MM.1S (cell line): ENCODE measurements at regions not wholly inside any gene's neighbourhood (a gene's known extent, or its start where the extent isn't known, plus 50 kb on each side); places are given as distances from the start of the nearest gene placed in this dataset.

Experiments used
- DNase-seq: peaks from one replicate; pipeline ENCODE4 v3.0.0-alpha.2; 2015
- H2AFZ ChIP-seq: fragments of 300-600 bp; sonication (generic); 2 replicates; pipeline ENCODE4 v1.6.0; 2016; ENCODE audit warnings: antibody characterized with exemption, low read length
- H3F3A ChIP-seq: fragments of 300-600 bp; sonication (generic); 2 replicates; pipeline ENCODE4 v1.6.1; 2016; ENCODE audit warnings: mild to moderate bottlenecking, antibody characterized with exemption, low read length, moderate library complexity, mixed read lengths; ENCODE audit not compliant: insufficient read depth
- H3K27ac ChIP-seq: fragments of 300-600 bp; sonication (generic); 2 replicates; pipeline ENCODE4 v1.5.1; 2016; ENCODE audit warnings: mild to moderate bottlenecking, low read length
- H3K27me3 ChIP-seq: fragments of 300-600 bp; sonication (generic); replicated peaks from 2 replicates; pipeline ENCODE4 v1.6.0; 2016; ENCODE audit warnings: low read length; ENCODE audit not compliant: insufficient read depth
- H3K36me3 ChIP-seq: fragments of 300-600 bp; sonication (generic); replicated peaks from 2 replicates; pipeline ENCODE4 v1.6.1; 2016; ENCODE audit warnings: mild to moderate bottlenecking, low read length, mixed read lengths; ENCODE audit not compliant: insufficient read depth
- H3K4me1 ChIP-seq: fragments of 300-600 bp; sonication (generic); 2 replicates; pipeline ENCODE4 v1.6.1; 2016; ENCODE audit warnings: low read length, mixed read lengths
- H3K4me2 ChIP-seq: fragments of 300-600 bp; sonication (generic); 2 replicates; pipeline ENCODE4 v1.6.0; 2016; ENCODE audit warnings: low read depth, low read length
- H3K4me3 ChIP-seq: fragments of 300-600 bp; sonication (generic); 2 replicates; pipeline ENCODE4 v1.5.1; 2016; ENCODE audit warnings: low read length, mixed read lengths
- H3K79me2 ChIP-seq: fragments of 300-600 bp; sonication (generic); 2 replicates; pipeline ENCODE4 v1.6.1; 2016; ENCODE audit warnings: mixed run types, low read length, mixed read lengths
- H3K9ac ChIP-seq: fragments of 300-600 bp; sonication (generic); 2 replicates; pipeline ENCODE4 v1.6.1; 2016; ENCODE audit warnings: low read length, mixed read lengths
- H3K9me2 ChIP-seq: fragments of 300-600 bp; sonication (generic); replicated peaks from 2 replicates; pipeline ENCODE4 v1.6.1; 2016; ENCODE audit warnings: mild to moderate bottlenecking, low read length, mixed read lengths; ENCODE audit not compliant: insufficient read depth
- H3K9me3 ChIP-seq: fragments of 300-600 bp; sonication (generic); replicated peaks from 2 replicates; pipeline ENCODE4 v1.6.1; 2016; ENCODE audit warnings: mild to moderate bottlenecking, low read length, mixed read lengths; ENCODE audit not compliant: insufficient read depth
- H4K20me1 ChIP-seq: fragments of 300-600 bp; sonication (generic); 2 replicates; pipeline ENCODE4 v1.6.1; 2016; ENCODE audit warnings: mild to moderate bottlenecking, low read length, moderate library complexity, mixed read lengths; ENCODE audit not compliant: insufficient read depth
- CTCF ChIP-seq: fragments of 300-600 bp; sonication (generic); IDR thresholded peaks from 2 replicates; pipeline ENCODE4 v1.5.1; 2016; ENCODE audit warnings: antibody characterized with exemption, low read length, mixed read lengths
- EZH2 ChIP-seq: fragments of 300-600 bp; sonication (generic); optimal IDR thresholded peaks from 2 replicates; pipeline ENCODE3; 2017; ENCODE audit warnings: low read depth, mild to moderate bottlenecking, antibody characterized with exemption, low read length, mixed read lengths
- EZH2phosphoT487 ChIP-seq: fragments of 300-600 bp; sonication (generic); IDR thresholded peaks from 2 replicates; pipeline ENCODE4 v1.6.1; 2018; ENCODE audit warnings: antibody characterized with exemption, low read length

- TF ChIP-seq CTCF = no peak
- no peak for TF ChIP-seq EZH2
- TF ChIP-seq EZH2phosphoT487 = no peak
- Histone ChIP-seq H3K4me2 (no peak overlapping the region), H4K20me1 (no peaks in the 10 kb centered on the region), H3K9me2 (0 out of 2 replicates have a peak, but pooled peaks cover 4% of the 10 kb centered on the region), H3K4me1 (no peaks in the 10 kb centered on the region), H3K27me3 (no peaks in the 10 kb centered on the region), H3K36me3 (no peaks in the 10 kb centered on the region), H3K27ac (no peak overlapping the region), H3F3A (no peaks in the 10 kb centered on the region), H3K9me3 (no peaks in the 10 kb centered on the region), H3K79me2 (no peaks in the 10 kb centered on the region), H3K4me3 (no peak overlapping the region), H3K9ac (no peak overlapping the region), H2AFZ (no peak overlapping the region)
- DNase-seq = no peak
Measured at GRCh38 chr5:152901754-152902153, 496.7 kb upstream of the NMUR2 start.

DNA sequence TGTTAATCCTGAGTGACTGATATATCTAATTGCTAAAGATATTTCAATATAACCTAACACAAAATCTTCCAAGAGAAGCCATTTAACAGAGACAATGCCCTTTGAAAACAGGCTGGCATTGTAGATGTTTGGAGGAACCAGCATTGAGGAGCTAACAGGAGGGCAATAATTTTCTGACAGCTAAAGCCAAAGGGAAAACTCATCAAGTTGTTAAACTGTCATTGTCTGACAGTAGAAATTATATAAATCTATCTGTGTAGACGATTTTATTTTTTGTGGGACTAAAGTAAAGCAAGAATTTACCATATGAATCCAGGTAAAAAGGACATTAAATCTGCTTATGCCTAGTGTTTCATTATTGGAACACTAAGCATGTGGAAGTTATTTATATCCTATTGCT lies 500.2 kb upstream of the NMUR2 start:
- no peak overlapping the region for H3K4me3 ChIP-seq

GRCh38 chr5:152907488-152908245 lies 502.6 kb upstream of the NMUR2 start:
- DNase-seq = no peak
- no peak overlapping the region for H2AFZ ChIP-seq
- no peaks in the 10 kb centered on the region for H3F3A ChIP-seq
- H3K27me3 ChIP-seq = no peaks in the 10 kb centered on the region
- no peaks in the 10 kb centered on the region for H3K36me3 ChIP-seq
- H3K27ac ChIP-seq = no peak overlapping the region
- H4K20me1 ChIP-seq = no peaks in the 10 kb centered on the region
- no peak overlapping the region for H3K4me2 ChIP-seq
- no peaks in the 10 kb centered on the region for H3K9me3 ChIP-seq
- H3K9ac ChIP-seq = no peak overlapping the region
- TF ChIP-seq CTCF = no peak
- TF ChIP-seq EZH2phosphoT487 = no peak
- TF ChIP-seq EZH2 = no peak
- no peaks in the 10 kb centered on the region for H3K9me2 ChIP-seq
- H3K4me3 ChIP-seq = no peak overlapping the region
- H3K4me1 ChIP-seq = no peaks in the 10 kb centered on the region
- H3K79me2 ChIP-seq = no peaks in the 10 kb centered on the region

More for the DNA sequence above, 500.2 kb upstream of the NMUR2 start:
- H3K79me2 ChIP-seq = no peaks in the 10 kb centered on the region
- no peak overlapping the region for H3K9ac ChIP-seq
- H4K20me1 ChIP-seq = no peaks in the 10 kb centered on the region
- H3K9me3 ChIP-seq = no peaks in the 10 kb centered on the region
- H3K4me1 ChIP-seq = no peaks in the 10 kb centered on the region
- no peaks in the 10 kb centered on the region for H3K36me3 ChIP-seq
- DNase-seq = no peak
- H3K9me2 ChIP-seq = 0 out of 2 replicates have a peak, but pooled peaks cover 4% of the 10 kb centered on the region
- TF ChIP-seq EZH2 (no peak), EZH2phosphoT487 (no peak), CTCF (no peak)
- no peak overlapping the region for H3K4me2 ChIP-seq
- H3K27me3 ChIP-seq = no peaks in the 10 kb centered on the region
- H2AFZ ChIP-seq = no peak overlapping the region
- no peaks in the 10 kb centered on the region for H3F3A ChIP-seq
- no peak overlapping the region for H3K27ac ChIP-seq
